ENCODE measurements at regions not wholly inside any gene's neighbourhood (a gene's known extent, or its start where the extent isn't known, plus 50 kb on each side); places are given as distances from the start of the nearest gene placed in this dataset.

DNA sequence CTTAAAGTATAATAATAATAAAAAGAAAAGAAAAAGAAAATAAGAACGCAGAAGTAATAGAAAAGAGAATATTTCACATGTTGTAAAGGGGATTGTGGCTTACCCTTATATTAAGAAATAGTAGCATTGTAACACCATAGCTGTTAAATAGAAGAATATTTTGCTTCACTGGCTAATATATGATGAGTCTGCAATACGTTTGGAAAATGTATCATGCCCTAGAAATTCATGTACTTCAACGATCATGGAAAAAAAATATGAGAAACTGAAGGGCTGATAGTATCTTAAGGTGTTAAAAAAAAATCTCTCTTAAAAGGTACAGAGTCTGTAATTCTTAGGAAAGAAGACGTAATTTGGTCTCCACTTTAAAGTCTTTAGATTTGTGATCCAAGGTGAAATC lies 1390.5 kb upstream of the ADGRL2 start:
- TF ChIP-seq, protein P1, sequence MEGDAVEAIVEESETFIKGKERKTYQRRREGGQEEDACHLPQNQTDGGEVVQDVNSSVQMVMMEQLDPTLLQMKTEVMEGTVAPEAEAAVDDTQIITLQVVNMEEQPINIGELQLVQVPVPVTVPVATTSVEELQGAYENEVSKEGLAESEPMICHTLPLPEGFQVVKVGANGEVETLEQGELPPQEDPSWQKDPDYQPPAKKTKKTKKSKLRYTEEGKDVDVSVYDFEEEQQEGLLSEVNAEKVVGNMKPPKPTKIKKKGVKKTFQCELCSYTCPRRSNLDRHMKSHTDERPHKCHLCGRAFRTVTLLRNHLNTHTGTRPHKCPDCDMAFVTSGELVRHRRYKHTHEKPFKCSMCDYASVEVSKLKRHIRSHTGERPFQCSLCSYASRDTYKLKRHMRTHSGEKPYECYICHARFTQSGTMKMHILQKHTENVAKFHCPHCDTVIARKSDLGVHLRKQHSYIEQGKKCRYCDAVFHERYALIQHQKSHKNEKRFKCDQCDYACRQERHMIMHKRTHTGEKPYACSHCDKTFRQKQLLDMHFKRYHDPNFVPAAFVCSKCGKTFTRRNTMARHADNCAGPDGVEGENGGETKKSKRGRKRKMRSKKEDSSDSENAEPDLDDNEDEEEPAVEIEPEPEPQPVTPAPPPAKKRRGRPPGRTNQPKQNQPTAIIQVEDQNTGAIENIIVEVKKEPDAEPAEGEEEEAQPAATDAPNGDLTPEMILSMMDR (IDR thresholded peaks at IDR 0.05): no peak
- no peak for TF ChIP-seq POLR2A (IDR thresholded peaks at IDR 0.05)
